NCI-H187 (cell line): ENCODE measurements at regions not wholly inside any gene's neighbourhood (a gene's known extent, or its start where the extent isn't known, plus 50 kb on each side); places are given as distances from the start of the nearest gene placed in this dataset.

Experiments
- DNase-seq, 2 experiments: peaks; one replicate each; lab custom pipeline; 2025; lab: John Stamatoyannopoulos, UW

GRCh38 chr5:58113172-58113571 lies 346.7 kb downstream of the PLK2 start:
- no peak for DNase-seq

GRCh38 chr5:58108511-58108910 lies 351.4 kb downstream of the PLK2 start:
- no peak for DNase-seq

GRCh38 chr5:58107704-58108103 lies 352.2 kb downstream of the PLK2 start:
- no peak for DNase-seq

GRCh38 chr5:58106754-58107410 lies 353.0 kb downstream of the PLK2 start:
- no peak for DNase-seq

GRCh38 chr5:58105836-58106235 lies 354.1 kb downstream of the PLK2 start:
- DNase-seq: no peak

GRCh38 chr5:58099257-58099656 lies 360.6 kb downstream of the PLK2 start:
- no peak for DNase-seq

- no peak for DNase-seq
Measured at GRCh38 chr5:58094031-58094430, 365.9 kb downstream of the PLK2 start.

- DNase-seq: no peak
Measured at GRCh38 chr5:58090704-58091103, 369.2 kb downstream of the PLK2 start.

- no peak for DNase-seq
Measured at GRCh38 chr5:58088941-58089340, 370.9 kb downstream of the PLK2 start.

- DNase-seq: no peak
Measured at GRCh38 chr5:58087905-58088304, 372.0 kb downstream of the PLK2 start.

GRCh38 chr5:58087123-58087522 lies 372.8 kb downstream of the PLK2 start:
- DNase-seq: no peak

GRCh38 chr5:58085800-58086199 lies 374.1 kb downstream of the PLK2 start:
- no peak for DNase-seq

GRCh38 chr5:58081435-58081834 lies 378.5 kb downstream of the PLK2 start:
- no peak for DNase-seq

GRCh38 chr5:58080573-58080972 lies 379.3 kb downstream of the PLK2 start:
- no peak for DNase-seq

GRCh38 chr5:58077966-58078365 lies 381.9 kb downstream of the PLK2 start:
- DNase-seq: no peak

- DNase-seq: no peak
Measured at GRCh38 chr5:58077416-58077815, 382.5 kb downstream of the PLK2 start.

- no peak for DNase-seq
Measured at GRCh38 chr5:58076483-58077257, 383.2 kb downstream of the PLK2 start.

- DNase-seq: no peak
Measured at GRCh38 chr5:58075907-58076306, 384.0 kb downstream of the PLK2 start.

- DNase-seq: no peak
Measured at GRCh38 chr5:58074717-58075116, 385.2 kb downstream of the PLK2 start.

GRCh38 chr5:58074222-58074621 lies 385.7 kb downstream of the PLK2 start:
- no peak for DNase-seq

- DNase-seq: no peak
Measured at GRCh38 chr5:58073243-58073642, 386.6 kb downstream of the PLK2 start.

- no peak for DNase-seq
Measured at GRCh38 chr5:58072300-58072965, 387.5 kb downstream of the PLK2 start.

- no peak for DNase-seq
Measured at GRCh38 chr5:58071566-58071965, 388.3 kb downstream of the PLK2 start.
